ENCODE measurements at regions not wholly inside any gene's neighbourhood (a gene's known extent, or its start where the extent isn't known, plus 50 kb on each side); places are given as distances from the start of the nearest gene placed in this dataset.
"Not testable (repeated sequence)": the region's sequence is repeated elsewhere in the genome, so short reads cannot be mapped to it uniquely, and the experiment has no call there.

- DNase-seq, result no peak
- in situ Hi-C loops (cut with MboI; ENCODE audit: low pct_unique_long_range_greater_than_20kb, low sequenced_read_pairs), result no loop called here
These were observed 140.7 kb downstream of the DUSP10 start for GRCh38 chr1:221601166-221601565.

GRCh38 chr1:221602830-221603229, 139.1 kb downstream of the DUSP10 start:
- in situ Hi-C loops (cut with MboI; ENCODE audit: low pct_unique_long_range_greater_than_20kb, low sequenced_read_pairs), result no loop called here
- DNase-seq, result no peak

- in situ Hi-C loops (cut with MboI; ENCODE audit: low pct_unique_long_range_greater_than_20kb, low sequenced_read_pairs), result not testable (repeated sequence)
- DNase-seq, result peak; percentile 21
These were observed 137.5 kb downstream of the DUSP10 start for GRCh38 chr1:221604390-221604789.

GRCh38 chr1:221604948-221605347, 136.9 kb downstream of the DUSP10 start:
- DNase-seq, result no peak
- in situ Hi-C loops (cut with MboI; ENCODE audit: low pct_unique_long_range_greater_than_20kb, low sequenced_read_pairs), result no loop called here

GRCh38 chr1:221605569-221605968, 136.3 kb downstream of the DUSP10 start:
- in situ Hi-C loops (cut with MboI; ENCODE audit: low pct_unique_long_range_greater_than_20kb, low sequenced_read_pairs), result no loop called here
- no peak for DNase-seq

- no peak for DNase-seq
These were observed 135.6 kb downstream of the DUSP10 start for GRCh38 chr1:221606256-221606655.

GRCh38 chr1:221608835-221609320, 133.0 kb downstream of the DUSP10 start:
- DNase-seq, result no peak
- in situ Hi-C loops (cut with MboI; ENCODE audit: low pct_unique_long_range_greater_than_20kb, low sequenced_read_pairs), result no loop called here

More at GRCh38 chr1:221606256-221606655, 135.6 kb downstream of the DUSP10 start:
- in situ Hi-C loops (cut with MboI; ENCODE audit: low pct_unique_long_range_greater_than_20kb, low sequenced_read_pairs), result no loop called here

GRCh38 chr1:221611656-221612046, 130.2 kb downstream of the DUSP10 start:
- in situ Hi-C loops (cut with MboI; ENCODE audit: low pct_unique_long_range_greater_than_20kb, low sequenced_read_pairs), result no loop called here

GRCh38 chr1:221612047-221612777, 129.7 kb downstream of the DUSP10 start:
- peak; percentile 24 for DNase-seq
- in situ Hi-C loops (cut with MboI; ENCODE audit: low pct_unique_long_range_greater_than_20kb, low sequenced_read_pairs), result no loop called here

More at GRCh38 chr1:221611656-221612046, 130.2 kb downstream of the DUSP10 start:
- DNase-seq, result no peak

GRCh38 chr1:221620437-221621384, 121.2 kb downstream of the DUSP10 start:
- in situ Hi-C loops (cut with MboI; ENCODE audit: low pct_unique_long_range_greater_than_20kb, low sequenced_read_pairs), result no loop called here
- DNase-seq, result no peak

GRCh38 chr1:221621683-221622082, 120.2 kb downstream of the DUSP10 start:
- no peak for DNase-seq
- in situ Hi-C loops (cut with MboI; ENCODE audit: low pct_unique_long_range_greater_than_20kb, low sequenced_read_pairs), result no loop called here

- in situ Hi-C loops (cut with MboI; ENCODE audit: low pct_unique_long_range_greater_than_20kb, low sequenced_read_pairs), result no loop called here
- no peak for DNase-seq
These were observed 119.5 kb downstream of the DUSP10 start for GRCh38 chr1:221622389-221622788.

GRCh38 chr1:221625026-221625425, 116.9 kb downstream of the DUSP10 start:
- in situ Hi-C loops (cut with MboI; ENCODE audit: low pct_unique_long_range_greater_than_20kb, low sequenced_read_pairs), result no loop called here

GRCh38 chr1:221626041-221626440, 115.8 kb downstream of the DUSP10 start:
- in situ Hi-C loops (cut with MboI; ENCODE audit: low pct_unique_long_range_greater_than_20kb, low sequenced_read_pairs), result no loop called here
- no peak for DNase-seq

More at GRCh38 chr1:221625026-221625425, 116.9 kb downstream of the DUSP10 start:
- no peak for DNase-seq

- DNase-seq, result no peak
These were observed 111.7 kb downstream of the DUSP10 start for GRCh38 chr1:221630236-221630635.

GRCh38 chr1:221631556-221631955, 110.3 kb downstream of the DUSP10 start:
- in situ Hi-C loops (cut with MboI; ENCODE audit: low pct_unique_long_range_greater_than_20kb, low sequenced_read_pairs), result no loop called here
- DNase-seq, result no peak

More at GRCh38 chr1:221630236-221630635, 111.7 kb downstream of the DUSP10 start:
- in situ Hi-C loops (cut with MboI; ENCODE audit: low pct_unique_long_range_greater_than_20kb, low sequenced_read_pairs), result no loop called here

- no peak for DNase-seq
- in situ Hi-C loops (cut with MboI; ENCODE audit: low pct_unique_long_range_greater_than_20kb, low sequenced_read_pairs), result no loop called here
These were observed 109.8 kb downstream of the DUSP10 start for GRCh38 chr1:221632072-221632471.

GRCh38 chr1:221633841-221634409, 108.0 kb downstream of the DUSP10 start:
- no peak for DNase-seq
- in situ Hi-C loops (cut with MboI; ENCODE audit: low pct_unique_long_range_greater_than_20kb, low sequenced_read_pairs), result no loop called here

- no peak for DNase-seq
- in situ Hi-C loops (cut with MboI; ENCODE audit: low pct_unique_long_range_greater_than_20kb, low sequenced_read_pairs), result no loop called here
These were observed 107.3 kb downstream of the DUSP10 start for GRCh38 chr1:221634606-221635005.

- in situ Hi-C loops (cut with MboI; ENCODE audit: low pct_unique_long_range_greater_than_20kb, low sequenced_read_pairs), result no loop called here
These were observed 106.6 kb downstream of the DUSP10 start for GRCh38 chr1:221635305-221635704.

More at GRCh38 chr1:221635305-221635704, 106.6 kb downstream of the DUSP10 start:
- DNase-seq, result no peak
